GM12878 (cell line): ENCODE measurements at regions not wholly inside any gene's neighbourhood (a gene's known extent, or its start where the extent isn't known, plus 50 kb on each side); places are given as distances from the start of the nearest gene placed in this dataset.

Experiments used
- ATF2 ChIP-seq: IDR thresholded peaks from 2 replicates; pipeline ENCODE4 v1.6.1; 2012; ENCODE audit warnings: low read length, inconsistent platforms
- CEBPZ ChIP-seq: fragments of 150-350 bp; IDR thresholded peaks from 2 replicates; pipeline ENCODE4 v1.6.1; 2016; ENCODE audit warnings: low read depth, low read length
- E2F8 ChIP-seq: fragments of 450-650 bp; IDR thresholded peaks from 2 replicates; pipeline ENCODE4 v1.6.1; 2018; ENCODE audit warnings: mild to moderate bottlenecking, low read depth, moderate library complexity; ENCODE audit not compliant: partially characterized antibody
- PAX8 ChIP-seq: fragments of 450-650 bp; IDR thresholded peaks from 2 replicates; pipeline ENCODE4 v1.6.1; 2017; ENCODE audit warnings: mild to moderate bottlenecking, moderate library complexity
- POU2F2 ChIP-seq: IDR thresholded peaks from 3 replicates; pipeline ENCODE4 v1.6.1; 2011; ENCODE audit warnings: low read depth, mild to moderate bottlenecking, low read length, borderline replicate concordance
- RAD21 ChIP-seq: IDR thresholded peaks from 2 replicates; pipeline ENCODE4 v1.6.1; 2011; ENCODE audit warnings: mild to moderate bottlenecking, low read depth, low read length, moderate library complexity; ENCODE audit not compliant: insufficient read depth
- SMAD1 ChIP-seq: fragments of 450-650 bp; IDR thresholded peaks from 2 replicates; pipeline ENCODE4 v1.6.1; 2018; ENCODE audit warnings: mild to moderate bottlenecking, low read depth; ENCODE audit not compliant: partially characterized antibody

GRCh38 chr15:47908950-47909670, 191.8 kb downstream of the SEMA6D start (continued):
- TF ChIP-seq E2F8 (no peak), PAX8 (no peak), SMAD1 (no peak), CEBPZ (no peak), RAD21 (no peak), ATF2 (no peak), POU2F2 (no peak)
